T-helper 1 cell treated with Interleukin-12 subunit alpha and Interleukin-12 subunit beta and Interleukin-4 antibody, amounts not matched to agents 30 μg/mL and 1 μg/mL, for 36 hours (primary cell): ENCODE measurements at regions not wholly inside any gene's neighbourhood (a gene's known extent, or its start where the extent isn't known, plus 50 kb on each side); places are given as distances from the start of the nearest gene placed in this dataset.
"Not testable (repeated sequence)": the region's sequence is repeated elsewhere in the genome, so short reads cannot be mapped to it uniquely, and the experiment has no call there.

ENCODE experiments used
- H3K27ac Mint-ChIP-seq: one replicate; pipeline ENCODE4 v1.8.0; 2021; ENCODE audit warnings: mild to moderate bottlenecking, mixed read lengths
- H3K27me3 Mint-ChIP-seq: one replicate; pipeline ENCODE4 v1.8.0; 2021; ENCODE audit warnings: low read depth, mixed read lengths
- H3K36me3 Mint-ChIP-seq: one replicate; pipeline ENCODE4 v1.8.0; 2021; ENCODE audit warnings: low read depth, mixed read lengths
- H3K4me1 Mint-ChIP-seq: one replicate; pipeline ENCODE4 v1.8.0; 2021; ENCODE audit warnings: low read depth, mixed read lengths
- H3K4me3 Mint-ChIP-seq: one replicate; pipeline ENCODE4 v1.8.0; 2021; ENCODE audit warnings: mild to moderate bottlenecking, moderate library complexity, mixed read lengths
- H3K9me3 Mint-ChIP-seq: one replicate; pipeline ENCODE4 v1.8.0; 2021; ENCODE audit warnings: mixed read lengths

- Mint-ChIP-seq H3K36me3 (no peaks in the 10 kb centered on the region), H3K27me3 (no peaks in the 10 kb centered on the region), H3K9me3 (no peaks in the 10 kb centered on the region), H3K4me3 (no peak overlapping the region), H3K4me1 (no peaks in the 10 kb centered on the region), H3K27ac (no peak overlapping the region)
These were observed 108.7 kb downstream of the BMP4 start for GRCh38 chr14:53847881-53848280.

DNA sequence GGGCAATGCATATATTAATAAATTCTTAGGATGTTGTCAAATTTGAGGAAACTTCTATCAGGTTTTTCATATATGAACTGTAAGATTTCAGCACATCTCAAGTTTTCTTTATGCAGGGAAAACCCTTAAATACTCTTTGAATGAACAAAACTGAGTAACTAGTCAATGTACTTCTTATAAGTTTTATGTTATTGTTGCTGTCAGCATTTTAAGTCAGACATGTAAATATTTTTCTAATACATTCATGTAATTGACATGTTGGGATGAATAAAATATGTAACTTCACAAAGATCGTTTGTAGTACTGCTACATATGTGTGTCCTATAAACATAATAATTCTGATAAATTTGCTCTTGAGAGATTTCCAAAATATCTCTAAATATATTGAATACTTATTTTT, 109.6 kb downstream of the BMP4 start:
- Mint-ChIP-seq H3K4me3 (no peak overlapping the region), H3K27me3 (no peaks in the 10 kb centered on the region), H3K27ac (no peak overlapping the region), H3K36me3 (no peaks in the 10 kb centered on the region), H3K9me3 (no peaks in the 10 kb centered on the region), H3K4me1 (no peaks in the 10 kb centered on the region)

DNA sequence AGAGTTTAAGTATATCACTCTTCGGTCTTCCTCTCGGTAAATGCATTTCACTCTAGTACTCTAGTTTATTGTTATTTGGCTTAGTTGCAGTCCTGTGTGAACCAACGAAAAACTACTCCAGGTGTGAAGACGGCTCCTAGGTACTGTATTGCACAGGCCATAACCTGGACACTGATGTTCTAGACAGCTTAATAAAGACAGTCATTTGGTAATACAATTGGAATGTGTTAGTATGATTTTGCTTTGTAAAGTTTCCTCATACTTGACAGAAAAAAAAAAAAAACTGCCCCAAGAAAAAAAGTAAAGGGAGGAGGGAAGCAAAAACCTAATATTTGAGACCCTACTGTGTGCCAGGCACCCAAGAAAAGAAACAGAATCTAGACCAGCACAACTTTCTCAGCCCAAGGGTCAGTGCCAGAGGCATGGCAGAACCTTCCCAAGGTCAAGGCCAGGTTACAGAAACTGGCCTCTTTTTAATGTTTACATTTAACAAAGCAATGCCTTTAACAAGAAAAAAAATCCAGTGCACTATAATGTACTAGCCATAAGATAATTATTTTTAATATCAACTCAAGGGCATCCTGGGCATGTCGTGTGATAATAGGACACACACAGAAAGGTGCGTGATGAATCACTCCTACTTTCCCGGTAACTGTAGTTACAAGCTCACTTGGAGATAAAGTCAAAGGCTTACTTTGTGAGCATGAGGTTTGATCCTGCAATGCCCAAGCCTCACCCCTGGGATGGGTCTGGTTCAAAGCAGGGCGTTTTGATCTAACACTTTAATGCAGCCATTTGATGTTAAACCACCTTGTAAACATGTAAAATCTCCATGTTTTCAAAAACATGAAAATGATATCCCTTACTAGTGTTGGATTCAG, 110.6 kb downstream of the BMP4 start:
- no peak overlapping the region for H3K27ac Mint-ChIP-seq
- no peaks in the 10 kb centered on the region for H3K4me1 Mint-ChIP-seq
- H3K27me3 Mint-ChIP-seq = no peaks in the 10 kb centered on the region
- H3K4me3 Mint-ChIP-seq = no peak overlapping the region
- H3K9me3 Mint-ChIP-seq = no peaks in the 10 kb centered on the region
- no peaks in the 10 kb centered on the region for H3K36me3 Mint-ChIP-seq

GRCh38 chr14:53842938-53843337, 113.7 kb downstream of the BMP4 start:
- no peak overlapping the region for H3K27ac Mint-ChIP-seq
- H3K4me1 Mint-ChIP-seq = no peaks in the 10 kb centered on the region
- no peak overlapping the region for H3K4me3 Mint-ChIP-seq
- H3K36me3 Mint-ChIP-seq = no peaks in the 10 kb centered on the region
- peaks cover 5% of the 10 kb centered on the region for H3K9me3 Mint-ChIP-seq
- no peaks in the 10 kb centered on the region for H3K27me3 Mint-ChIP-seq

- Mint-ChIP-seq H3K9me3 (peaks cover 8% of the 10 kb centered on the region), H3K36me3 (no peaks in the 10 kb centered on the region), H3K27ac (no peak overlapping the region), H3K4me1 (no peaks in the 10 kb centered on the region), H3K27me3 (no peaks in the 10 kb centered on the region), H3K4me3 (no peak overlapping the region)
These were observed 115.2 kb downstream of the BMP4 start for GRCh38 chr14:53841109-53842099.

DNA sequence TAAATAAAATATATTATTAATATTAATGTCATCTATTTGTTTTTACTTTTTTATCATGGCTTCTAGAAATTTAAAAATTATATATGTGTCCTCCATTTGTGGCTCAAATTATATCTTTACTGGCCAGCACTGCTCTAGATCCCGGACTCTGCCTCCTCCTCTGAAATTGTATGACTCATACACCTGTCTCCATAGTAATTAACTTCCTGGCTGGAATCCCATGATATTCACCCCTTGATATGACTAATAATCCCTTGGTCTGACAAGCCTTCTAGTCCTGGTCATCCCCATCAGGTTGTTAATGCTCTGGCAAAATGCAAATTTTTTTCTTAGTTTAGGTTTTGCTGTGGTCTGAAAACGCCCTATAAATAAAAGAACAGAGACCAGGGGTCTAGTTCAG, 116.2 kb downstream of the BMP4 start:
- no peak overlapping the region for H3K4me3 Mint-ChIP-seq

DNA sequence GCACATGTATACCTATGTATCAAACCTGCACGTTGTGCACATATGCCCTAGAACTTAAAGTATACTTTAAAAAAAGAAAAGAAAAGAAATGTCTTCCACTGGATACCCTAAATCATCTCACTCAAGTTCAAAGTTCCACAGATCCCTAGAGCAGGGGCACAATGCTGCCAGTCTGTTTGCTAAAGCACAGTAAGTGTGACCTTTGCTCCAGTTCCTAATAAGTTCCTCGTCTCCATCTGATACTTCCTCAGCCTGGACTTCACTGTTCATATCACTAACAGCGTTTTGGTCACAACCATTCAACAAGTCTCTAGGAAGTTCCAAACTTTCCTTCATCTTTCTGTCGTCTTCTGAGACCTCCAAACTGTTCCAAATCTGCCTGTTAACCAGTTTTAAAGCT, 118.3 kb downstream of the BMP4 start:
- H3K27me3 Mint-ChIP-seq = no peaks in the 10 kb centered on the region
- H3K36me3 Mint-ChIP-seq = no peaks in the 10 kb centered on the region
- H3K4me1 Mint-ChIP-seq = no peaks in the 10 kb centered on the region
- H3K4me3 Mint-ChIP-seq = no peak overlapping the region
- peaks cover 8% of the 10 kb centered on the region for H3K9me3 Mint-ChIP-seq
- no peak overlapping the region for H3K27ac Mint-ChIP-seq

More for the DNA sequence above, 116.2 kb downstream of the BMP4 start:
- H3K9me3 Mint-ChIP-seq = peaks cover 8% of the 10 kb centered on the region
- no peak overlapping the region for H3K27ac Mint-ChIP-seq
- no peaks in the 10 kb centered on the region for H3K4me1 Mint-ChIP-seq
- no peaks in the 10 kb centered on the region for H3K36me3 Mint-ChIP-seq
- no peaks in the 10 kb centered on the region for H3K27me3 Mint-ChIP-seq

GRCh38 chr14:53837656-53838055, 119.0 kb downstream of the BMP4 start:
- H3K27ac Mint-ChIP-seq = not testable (repeated sequence)

DNA sequence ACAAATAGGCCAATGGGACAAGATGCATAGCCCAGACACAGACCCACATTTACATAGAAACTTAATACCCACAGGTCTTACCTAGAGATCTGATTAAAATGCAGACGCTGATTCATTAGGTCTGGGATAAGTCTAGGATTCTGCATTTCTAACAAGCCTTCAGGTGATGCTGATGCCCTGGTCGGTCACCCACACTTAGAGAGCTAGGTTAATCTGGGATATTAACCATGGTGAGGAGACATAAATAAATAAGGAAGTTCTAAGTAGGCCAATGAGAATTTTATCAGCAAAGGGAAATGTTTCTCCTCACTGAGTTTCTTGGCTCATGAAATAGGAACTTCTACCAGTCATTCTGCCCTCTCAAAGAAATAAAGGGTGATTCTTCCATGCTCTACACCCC, 120.1 kb downstream of the BMP4 start:
- peaks cover 8% of the 10 kb centered on the region for H3K9me3 Mint-ChIP-seq
- no peaks in the 10 kb centered on the region for H3K27me3 Mint-ChIP-seq
- H3K4me1 Mint-ChIP-seq = no peaks in the 10 kb centered on the region
- H3K36me3 Mint-ChIP-seq = no peaks in the 10 kb centered on the region
- no peak overlapping the region for H3K4me3 Mint-ChIP-seq
- H3K27ac Mint-ChIP-seq = no peak overlapping the region

More at GRCh38 chr14:53837656-53838055, 119.0 kb downstream of the BMP4 start:
- H3K9me3 Mint-ChIP-seq, H3K4me1 Mint-ChIP-seq, H3K4me3 Mint-ChIP-seq, H3K27me3 Mint-ChIP-seq, H3K36me3 Mint-ChIP-seq: not testable (repeated sequence)

- Mint-ChIP-seq H3K27me3 (no peaks in the 10 kb centered on the region), H3K36me3 (no peaks in the 10 kb centered on the region), H3K4me3 (no peak overlapping the region), H3K4me1 (no peaks in the 10 kb centered on the region), H3K9me3 (peaks cover 8% of the 10 kb centered on the region), H3K27ac (no peak overlapping the region)
These were observed 127.8 kb downstream of the BMP4 start for GRCh38 chr14:53828820-53829219.

DNA sequence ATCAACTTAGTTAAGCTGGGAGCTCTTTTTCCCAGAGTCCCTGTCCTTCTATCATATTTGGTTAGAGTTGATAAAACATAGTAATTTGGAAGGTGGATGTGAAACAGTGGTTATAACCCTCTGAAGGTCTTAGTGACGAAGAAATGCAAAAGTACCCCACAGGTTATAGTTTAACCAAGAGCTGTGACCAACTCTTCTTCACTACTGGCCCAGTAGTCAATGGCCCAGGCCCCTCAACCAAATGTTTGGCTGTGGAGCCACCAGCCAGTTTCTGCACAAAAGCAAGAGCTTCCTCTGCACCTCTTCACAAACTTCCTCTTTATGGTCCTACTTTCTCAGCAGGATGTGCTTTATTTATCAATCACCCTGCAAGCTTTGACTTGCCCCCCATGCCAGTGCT, 132.6 kb downstream of the BMP4 start:
- H3K27ac Mint-ChIP-seq = no peak overlapping the region
- peaks cover 8% of the 10 kb centered on the region for H3K9me3 Mint-ChIP-seq
- no peaks in the 10 kb centered on the region for H3K4me1 Mint-ChIP-seq
- H3K4me3 Mint-ChIP-seq = no peak overlapping the region
- H3K27me3 Mint-ChIP-seq = no peaks in the 10 kb centered on the region
- no peaks in the 10 kb centered on the region for H3K36me3 Mint-ChIP-seq

DNA sequence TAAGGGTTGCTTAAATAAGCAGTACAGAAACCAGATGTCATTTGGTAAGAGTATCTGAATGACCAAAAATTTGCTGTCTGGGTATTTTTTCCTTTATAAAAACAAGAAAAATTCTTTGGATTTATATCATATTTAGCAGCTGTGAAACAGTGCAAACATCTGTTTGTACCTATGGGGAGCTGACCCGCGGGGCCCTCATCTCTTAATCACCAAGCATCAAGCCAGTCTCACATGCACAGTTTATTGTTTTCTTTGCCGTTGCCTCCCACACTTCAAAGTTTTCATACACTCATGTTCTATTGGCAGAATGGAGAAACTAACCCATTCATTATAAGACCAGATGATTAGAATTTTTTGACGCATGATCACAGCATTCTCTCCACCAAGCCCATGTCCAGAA, 142.2 kb downstream of the BMP4 start:
- no peaks in the 10 kb centered on the region for H3K27me3 Mint-ChIP-seq
- no peaks in the 10 kb centered on the region for H3K36me3 Mint-ChIP-seq
- H3K4me3 Mint-ChIP-seq = no peak overlapping the region
- no peak overlapping the region for H3K27ac Mint-ChIP-seq
- H3K4me1 Mint-ChIP-seq = no peaks in the 10 kb centered on the region
- no peaks in the 10 kb centered on the region for H3K9me3 Mint-ChIP-seq

GRCh38 chr14:53810221-53810620, 146.4 kb downstream of the BMP4 start:
- H3K36me3 Mint-ChIP-seq = no peaks in the 10 kb centered on the region
- no peaks in the 10 kb centered on the region for H3K27me3 Mint-ChIP-seq
- H3K27ac Mint-ChIP-seq = no peak overlapping the region
- no peaks in the 10 kb centered on the region for H3K4me1 Mint-ChIP-seq
- H3K4me3 Mint-ChIP-seq = no peak overlapping the region
- H3K9me3 Mint-ChIP-seq = no peaks in the 10 kb centered on the region

- Mint-ChIP-seq H3K27me3 (no peaks in the 10 kb centered on the region), H3K4me3 (no peak overlapping the region), H3K36me3 (no peaks in the 10 kb centered on the region), H3K27ac (no peak overlapping the region), H3K9me3 (no peaks in the 10 kb centered on the region), H3K4me1 (no peaks in the 10 kb centered on the region)
These were observed 148.6 kb downstream of the BMP4 start for GRCh38 chr14:53808042-53808441.

- Mint-ChIP-seq H3K36me3 (no peaks in the 10 kb centered on the region), H3K4me3 (no peak overlapping the region), H3K9me3 (no peaks in the 10 kb centered on the region), H3K4me1 (no peaks in the 10 kb centered on the region), H3K27me3 (no peaks in the 10 kb centered on the region), H3K27ac (no peak overlapping the region)
These were observed 149.1 kb downstream of the BMP4 start for GRCh38 chr14:53807542-53807941.
